HepG2 (cell line): ENCODE measurements at regions not wholly inside any gene's neighbourhood (a gene's known extent, or its start where the extent isn't known, plus 50 kb on each side); places are given as distances from the start of the nearest gene placed in this dataset.

Experiments
- ATAC-seq: fragments of 200-7000 bp; cut with Tn5 transposase; 3 replicates; pipeline ENCODE4 v1.9.1; 2020; ENCODE audit warnings: mild to moderate bottlenecking, moderate library complexity
- BruUV-seq: library from RNA; stranded (reverse); fragments of 400-500 nt; replicated peaks from 2 replicates; lab custom pipeline; 2021; lab: Mats Ljungman, UMichigan
- CTCF ChIA-PET: fragments of 300-600 bp; formaldehyde crosslinking; extraction: SDS; loops from one replicate; lab custom pipeline; 2021; ENCODE audit warnings: low total read pairs, inconsistent platforms, low intra/inter-chr PET ratio; lab: Yijun Ruan, JAX
- POLR2A ChIA-PET: fragments of 350-600 bp; sonication (Branson Sonifier 250); formaldehyde crosslinking; loops from one replicate; lab custom pipeline; 2020; ENCODE audit warnings: antibody characterized with exemption, inconsistent platforms; lab: Yijun Ruan, JAX
- DNase-seq: peaks from one replicate; pipeline ENCODE4 v3.0.0-alpha.2; 2015; ENCODE audit warnings: low spot score
- FAIRE-seq: peaks from 3 replicates; lab custom pipeline; 2011; peaks lifted over from hg19 to GRCh38; lab: Jason Lieb, UNC
- H2AFZ ChIP-seq: one replicate; pipeline ENCODE4 v1.6.1; 2011; ENCODE audit warnings: low read length, inconsistent platforms
- H3K27ac ChIP-seq: fragments of 300-600 bp; 3 replicates; pipeline ENCODE4 v1.8.0; 2011; ENCODE audit warnings: mixed run types, mild to moderate bottlenecking, mixed read lengths, low read length, inconsistent platforms; ENCODE audit not compliant: insufficient read depth; ENCODE audit errors: extremely low read length
- H3K27me3 ChIP-seq, 2 experiments: fragments of 200-600 bp in 1 of 2; 2 replicates in 1 of 2; 3 replicates in 1 of 2; pipeline versions ENCODE4 v1.6.0 to v1.8.0; 2011; ENCODE audit warnings: low read length in 2 of 2, mild to moderate bottlenecking in 2 of 2, moderate library complexity in 2 of 2, inconsistent platforms in 1 of 2; ENCODE audit not compliant: insufficient read depth in 2 of 2, control insufficient read depth in 1 of 2
- H3K36me3 ChIP-seq, 2 experiments: fragments of 200-600 bp in 1 of 2; replicated peaks in 1 of 2; 2 replicates in 1 of 2; 3 replicates in 1 of 2; pipeline versions ENCODE4 v1.5.1 to v1.8.0; 2011; ENCODE audit warnings: low read length in 2 of 2, inconsistent platforms in 1 of 2; ENCODE audit not compliant: insufficient read depth in 2 of 2, control insufficient read depth in 1 of 2
- H3K4me1 ChIP-seq: 2 replicates; pipeline ENCODE4 v1.5.1; 2012; ENCODE audit warnings: low read length, inconsistent platforms; ENCODE audit not compliant: insufficient read depth
- H3K4me2 ChIP-seq: 2 replicates; pipeline ENCODE4 v1.6.0; 2011; ENCODE audit warnings: low read depth, low read length, inconsistent platforms
- H3K4me3 ChIP-seq, 3 experiments: fragments of 200-600 bp in 1 of 3; sonication (generic), shearing (Covaris generic) in 1 of 3; replicated peaks in 1 of 3; 2 replicates each; pipeline ENCODE4 v1.5.1; 2011 to 2016; ENCODE audit warnings: low read length in 3 of 3, inconsistent platforms in 2 of 3, low read depth in 2 of 3, mild to moderate bottlenecking in 2 of 3, control low read depth in 1 of 3, mixed read lengths in 1 of 3; ENCODE audit not compliant: insufficient read depth in 1 of 3
- H3K79me2 ChIP-seq: one replicate; pipeline ENCODE4 v1.6.1; 2011; ENCODE audit warnings: low read length, inconsistent platforms; ENCODE audit not compliant: insufficient read depth
- H3K9ac ChIP-seq: 2 replicates; pipeline ENCODE4 v1.6.0; 2011; ENCODE audit warnings: mild to moderate bottlenecking, low read depth, low read length, inconsistent platforms; ENCODE audit not compliant: insufficient read depth
- H3K9me3 ChIP-seq: 2 replicates; pipeline ENCODE4 v1.5.1; 2012; ENCODE audit warnings: mild to moderate bottlenecking, low read length
- H4K20me1 ChIP-seq: 2 replicates; pipeline ENCODE4 v1.6.0; 2011; ENCODE audit warnings: inconsistent platforms, mild to moderate bottlenecking, low read length, moderate library complexity; ENCODE audit not compliant: insufficient read depth
- DMTF1 ChIP-seq: sonication (generic); formaldehyde crosslinking; IDR thresholded peaks from 2 replicates; pipeline ENCODE4 v1.4.0; 2020; ENCODE audit warnings: mild to moderate bottlenecking, missing genetic modification reagents
- E2F2 ChIP-seq: sonication (generic); formaldehyde crosslinking; IDR thresholded peaks from 2 replicates; pipeline ENCODE4 v1.4.0; 2020; ENCODE audit warnings: missing genetic modification reagents, borderline replicate concordance
- FIP1L1 ChIP-seq: fragments of 200-400 bp; formaldehyde crosslinking; IDR thresholded peaks from 2 replicates; pipeline ENCODE4 v1.6.1; 2018; ENCODE audit warnings: low read depth, mild to moderate bottlenecking, low read length, moderate library complexity, borderline replicate concordance; ENCODE audit not compliant: insufficient read depth
- FOXA1 ChIP-seq, 2 experiments: fragments of 450-650 bp in 1 of 2; sonication (generic) in 1 of 2; formaldehyde crosslinking in 1 of 2; IDR thresholded peaks; 2 replicates each; pipeline versions ENCODE4 v1.4.0 to v1.6.1; 2016 to 2020; ENCODE audit warnings: missing genetic modification reagents in 1 of 2
- JDP2 ChIP-seq: sonication (generic); formaldehyde crosslinking; IDR thresholded peaks from 2 replicates; pipeline ENCODE4 v1.8.1; 2022; ENCODE audit warnings: missing genetic modification reagents, borderline replicate concordance
- POLR2AphosphoS5 ChIP-seq: IDR thresholded peaks from 2 replicates; pipeline ENCODE4 v1.6.1; 2012; ENCODE audit warnings: low read depth, low read length
- PPARG ChIP-seq: conservative IDR thresholded peaks from 2 replicates; pipeline ENCODE4 v1.6.1; 2016; ENCODE audit warnings: missing biosample characterization, missing genetic modification reagents
- TCF12 ChIP-seq, 2 experiments: fragments of 450-650 bp in 1 of 2; sonication (generic) in 1 of 2; formaldehyde crosslinking in 1 of 2; IDR thresholded peaks; 2 replicates each; pipeline versions ENCODE4 v1.6.1 to v1.8.0; 2017 to 2022; ENCODE audit warnings: antibody characterized with exemption in 1 of 2, mild to moderate bottlenecking in 1 of 2, missing genetic modification reagents in 1 of 2, moderate library complexity in 1 of 2
- TEF ChIP-seq: sonication (generic); formaldehyde crosslinking; IDR thresholded peaks from 2 replicates; pipeline ENCODE4 v1.5.0; 2020; ENCODE audit warnings: missing genetic modification reagents
- THRA ChIP-seq: sonication (generic); formaldehyde crosslinking; IDR thresholded peaks from 2 replicates; pipeline ENCODE4 v1.4.0; 2020; ENCODE audit warnings: missing genetic modification reagents, borderline replicate concordance
- XRCC5 ChIP-seq: fragments of 200-400 bp; formaldehyde crosslinking; optimal IDR thresholded peaks from 2 replicates; pipeline ENCODE3; 2017; ENCODE audit warnings: mild to moderate bottlenecking, low read length
- ZFP62 ChIP-seq: sonication (generic); formaldehyde crosslinking; IDR thresholded peaks from 2 replicates; pipeline ENCODE4 v1.4.0; 2020; ENCODE audit warnings: missing genetic modification reagents
- ZNF720 ChIP-seq: sonication (generic); formaldehyde crosslinking; IDR thresholded peaks from 2 replicates; pipeline ENCODE4 v1.4.0; 2020; ENCODE audit warnings: missing genetic modification reagents
- ZNF816 ChIP-seq: sonication (generic); formaldehyde crosslinking; IDR thresholded peaks from 2 replicates; pipeline ENCODE4 v1.8.0; 2022; ENCODE audit warnings: missing genetic modification reagents, mild to moderate bottlenecking, borderline replicate concordance
- WGBS: methylation state at CpG from one replicate; pipeline ENCODE4 v1.1.6; 2017; ENCODE audit warnings: low lambda C conversion rate; 5-methylcytosine and 5-hydroxymethylcytosine counted together
- in situ Hi-C: cut with HindIII; loops from 2 replicates; pipeline ENCODE4 v1.10.0; 2017; ENCODE audit warnings: low pct_unique_long_range_greater_than_20kb; ENCODE audit not compliant: extremely low pct_ligation_motif_present
- intact Hi-C: fragments of 100-400 bp; cut with micrococcal nuclease; formaldehyde crosslinking; loops from one replicate; pipeline ENCODE4 v1.10.0; 2022; ENCODE audit not compliant: unreplicated experiment

GRCh38 chr13:38121267-38121666, 228.4 kb upstream of the UFM1 start:
- ChIA-PET POLR2A (no interaction called here), CTCF (no interaction called here)
- Histone ChIP-seq H3K36me3 (no peaks in the 10 kb centered on the region), H3K9ac (no peak overlapping the region), H3K4me2 (no peak overlapping the region), H3K4me3 (no peak overlapping the region), H3K79me2 (no peaks in the 10 kb centered on the region), H3K27ac (no peak overlapping the region), H3K27me3 (no peaks in the 10 kb centered on the region), H3K4me1 (no peaks in the 10 kb centered on the region), H3K9me3 (peaks cover 62% of the 10 kb centered on the region), H4K20me1 (no peaks in the 10 kb centered on the region), H2AFZ (no peak overlapping the region)
- FAIRE-seq: no peak
- intact Hi-C loops: no loop called here
- 4% methylated on average over 4 of the region's 4 CpGs for WGBS
- in situ Hi-C loops: no loop called here
- no peak for ATAC-seq
- DNase-seq: no peak
- BruUV-seq: no TSS peak
- TF ChIP-seq FIP1L1 (no peak), PPARG (no peak), ZNF720 (CRISPR knock-in tag) (no peak), FOXA1 (IDR thresholded peaks at IDR 0.05) (no peak), FOXA1 (CRISPR knock-in tag; IDR thresholded peaks at IDR 0.05) (no peak), THRA (no peak), TCF12 (IDR thresholded peaks at IDR 0.05) (no peak), TCF12 (CRISPR knock-in tag; IDR thresholded peaks at IDR 0.05) (no peak), POLR2AphosphoS5 (no peak), XRCC5 (no peak)

- H3K27ac ChIP-seq: no peak overlapping the region
- ATAC-seq (no peak), FAIRE-seq (no peak), DNase-seq (no peak)
- intact Hi-C loops: no loop called here
- no TSS peak for BruUV-seq
- H3K79me2 ChIP-seq: no peaks in the 10 kb centered on the region
- no peak overlapping the region for H3K9ac ChIP-seq
- H3K27me3 ChIP-seq: no peaks in the 10 kb centered on the region; a peak in 1 of 5 replicates
- no peaks in the 10 kb centered on the region for H3K4me1 ChIP-seq
- peaks cover 92% of the 10 kb centered on the region for H3K9me3 ChIP-seq
- in situ Hi-C loops: no loop called here
- ChIA-PET CTCF (no interaction called here), POLR2A (no interaction called here)
- H3K4me3 ChIP-seq: no peak overlapping the region
- no peaks in the 10 kb centered on the region for H4K20me1 ChIP-seq
- no peak overlapping the region for H3K4me2 ChIP-seq
- H2AFZ ChIP-seq: no peak overlapping the region
- H3K36me3 ChIP-seq: no peaks in the 10 kb centered on the region
- TF ChIP-seq TEF (CRISPR knock-in tag) (no peak), DMTF1 (CRISPR knock-in tag) (no peak), E2F2 (CRISPR knock-in tag) (no peak), ZFP62 (CRISPR knock-in tag) (no peak), JDP2 (CRISPR knock-in tag) (no peak), ZNF816 (CRISPR knock-in tag) (no peak)
Observed at GRCh38 chr13:38103851-38104250, 234.3 kb upstream of the TRPC4 start.
